SK-N-MC (cell line): ENCODE measurements at regions not wholly inside any gene's neighbourhood (a gene's known extent, or its start where the extent isn't known, plus 50 kb on each side); places are given as distances from the start of the nearest gene placed in this dataset.
"Not testable (repeated sequence)": the region's sequence is repeated elsewhere in the genome, so short reads cannot be mapped to it uniquely, and the experiment has no call there.

ENCODE experiments used
- EZH2 ChIP-seq: fragments of 200-600 bp; sonication (generic); IDR thresholded peaks from one replicate; pipeline ENCODE4 v1.6.1; 2017; ENCODE audit warnings: antibody characterized with exemption
- POLR2AphosphoS5 ChIP-seq: IDR thresholded peaks from 2 replicates; pipeline ENCODE4 v1.6.1; 2012; ENCODE audit warnings: mild to moderate bottlenecking, low read depth, low read length, borderline replicate concordance

- TF ChIP-seq POLR2AphosphoS5, EZH2: not testable (repeated sequence)
These were observed 236.6 kb upstream of the PLGLB2 start for GRCh38 chr2:87511195-87511778.
